HL-60 (cell line): ENCODE measurements at regions not wholly inside any gene's neighbourhood (a gene's known extent, or its start where the extent isn't known, plus 50 kb on each side); places are given as distances from the start of the nearest gene placed in this dataset.

Experiments
- GABPA ChIP-seq: IDR thresholded peaks from 2 replicates; pipeline ENCODE4 v1.6.1; 2012; ENCODE audit warnings: low read depth
- POLR2AphosphoS5 ChIP-seq: IDR thresholded peaks from 2 replicates; pipeline ENCODE4 v1.6.1; 2012; ENCODE audit warnings: low read depth
- SPI1 ChIP-seq: IDR thresholded peaks from 2 replicates; pipeline ENCODE4 v1.6.1; 2012; ENCODE audit warnings: low read depth, mild to moderate bottlenecking, borderline replicate concordance
- TF ChIP-seq, protein P1 (sequence below): IDR thresholded peaks from one replicate; pipeline ENCODE4 v1.5.1; 2011; ENCODE audit warnings: low read length, control low read depth, inconsistent platforms; ENCODE audit not compliant: insufficient read depth
- TF ChIP-seq, protein P2 (sequence below): IDR thresholded peaks from 2 replicates; pipeline ENCODE4 v1.6.1; 2012; ENCODE audit warnings: low read depth; ENCODE audit not compliant: insufficient replicate concordance

DNA sequence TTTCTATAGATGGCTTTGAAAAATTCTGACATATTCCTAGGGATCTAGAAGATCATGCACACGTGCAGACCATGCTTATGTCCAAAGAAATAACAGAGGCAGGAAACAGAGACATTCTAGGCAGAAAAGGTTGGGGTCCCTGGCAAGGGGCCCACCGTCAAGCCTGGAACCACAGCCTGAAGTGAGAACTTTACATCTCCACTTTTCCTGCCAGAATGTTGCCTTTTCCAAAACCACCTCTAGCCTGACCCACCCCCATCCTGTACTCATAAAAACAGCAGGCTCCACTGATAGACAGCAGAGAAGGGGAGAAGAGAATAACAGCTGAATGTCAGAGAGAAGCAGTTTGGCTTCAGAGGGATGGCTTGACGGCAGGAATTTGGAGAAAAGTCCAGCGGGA is 257.3 kb upstream of the NT5E start:
- TF ChIP-seq, protein P1, sequence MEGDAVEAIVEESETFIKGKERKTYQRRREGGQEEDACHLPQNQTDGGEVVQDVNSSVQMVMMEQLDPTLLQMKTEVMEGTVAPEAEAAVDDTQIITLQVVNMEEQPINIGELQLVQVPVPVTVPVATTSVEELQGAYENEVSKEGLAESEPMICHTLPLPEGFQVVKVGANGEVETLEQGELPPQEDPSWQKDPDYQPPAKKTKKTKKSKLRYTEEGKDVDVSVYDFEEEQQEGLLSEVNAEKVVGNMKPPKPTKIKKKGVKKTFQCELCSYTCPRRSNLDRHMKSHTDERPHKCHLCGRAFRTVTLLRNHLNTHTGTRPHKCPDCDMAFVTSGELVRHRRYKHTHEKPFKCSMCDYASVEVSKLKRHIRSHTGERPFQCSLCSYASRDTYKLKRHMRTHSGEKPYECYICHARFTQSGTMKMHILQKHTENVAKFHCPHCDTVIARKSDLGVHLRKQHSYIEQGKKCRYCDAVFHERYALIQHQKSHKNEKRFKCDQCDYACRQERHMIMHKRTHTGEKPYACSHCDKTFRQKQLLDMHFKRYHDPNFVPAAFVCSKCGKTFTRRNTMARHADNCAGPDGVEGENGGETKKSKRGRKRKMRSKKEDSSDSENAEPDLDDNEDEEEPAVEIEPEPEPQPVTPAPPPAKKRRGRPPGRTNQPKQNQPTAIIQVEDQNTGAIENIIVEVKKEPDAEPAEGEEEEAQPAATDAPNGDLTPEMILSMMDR, result no peak
- TF ChIP-seq, protein P2, sequence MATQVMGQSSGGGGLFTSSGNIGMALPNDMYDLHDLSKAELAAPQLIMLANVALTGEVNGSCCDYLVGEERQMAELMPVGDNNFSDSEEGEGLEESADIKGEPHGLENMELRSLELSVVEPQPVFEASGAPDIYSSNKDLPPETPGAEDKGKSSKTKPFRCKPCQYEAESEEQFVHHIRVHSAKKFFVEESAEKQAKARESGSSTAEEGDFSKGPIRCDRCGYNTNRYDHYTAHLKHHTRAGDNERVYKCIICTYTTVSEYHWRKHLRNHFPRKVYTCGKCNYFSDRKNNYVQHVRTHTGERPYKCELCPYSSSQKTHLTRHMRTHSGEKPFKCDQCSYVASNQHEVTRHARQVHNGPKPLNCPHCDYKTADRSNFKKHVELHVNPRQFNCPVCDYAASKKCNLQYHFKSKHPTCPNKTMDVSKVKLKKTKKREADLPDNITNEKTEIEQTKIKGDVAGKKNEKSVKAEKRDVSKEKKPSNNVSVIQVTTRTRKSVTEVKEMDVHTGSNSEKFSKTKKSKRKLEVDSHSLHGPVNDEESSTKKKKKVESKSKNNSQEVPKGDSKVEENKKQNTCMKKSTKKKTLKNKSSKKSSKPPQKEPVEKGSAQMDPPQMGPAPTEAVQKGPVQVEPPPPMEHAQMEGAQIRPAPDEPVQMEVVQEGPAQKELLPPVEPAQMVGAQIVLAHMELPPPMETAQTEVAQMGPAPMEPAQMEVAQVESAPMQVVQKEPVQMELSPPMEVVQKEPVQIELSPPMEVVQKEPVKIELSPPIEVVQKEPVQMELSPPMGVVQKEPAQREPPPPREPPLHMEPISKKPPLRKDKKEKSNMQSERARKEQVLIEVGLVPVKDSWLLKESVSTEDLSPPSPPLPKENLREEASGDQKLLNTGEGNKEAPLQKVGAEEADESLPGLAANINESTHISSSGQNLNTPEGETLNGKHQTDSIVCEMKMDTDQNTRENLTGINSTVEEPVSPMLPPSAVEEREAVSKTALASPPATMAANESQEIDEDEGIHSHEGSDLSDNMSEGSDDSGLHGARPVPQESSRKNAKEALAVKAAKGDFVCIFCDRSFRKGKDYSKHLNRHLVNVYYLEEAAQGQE, result no peak
- TF ChIP-seq POLR2AphosphoS5 (no peak), GABPA (no peak), SPI1 (no peak)
